Activated T-cell treated with anti-CD3 and anti-CD28 coated beads, Interleukin-2, amount 50 U/mL, for 24 hours (primary cell): ENCODE measurements at regions not wholly inside any gene's neighbourhood (a gene's known extent, or its start where the extent isn't known, plus 50 kb on each side); places are given as distances from the start of the nearest gene placed in this dataset.

Experiments
- DNase-seq: peaks from one replicate; pipeline ENCODE4 v3.0.0-alpha.2; 2020
- H3K27ac Mint-ChIP-seq: 2 replicates; pipeline ENCODE4 v1.8.0; 2020; ENCODE audit warnings: mild to moderate bottlenecking, mixed read lengths
- H3K27me3 Mint-ChIP-seq: 2 replicates; pipeline ENCODE4 v1.8.0; 2020; ENCODE audit warnings: mixed read lengths
- H3K36me3 Mint-ChIP-seq: 2 replicates; pipeline ENCODE4 v1.8.0; 2020; ENCODE audit warnings: low read depth, mixed read lengths
- H3K4me1 Mint-ChIP-seq: 2 replicates; pipeline ENCODE4 v1.8.0; 2020; ENCODE audit warnings: low read depth, mixed read lengths
- H3K4me3 Mint-ChIP-seq: 2 replicates; pipeline ENCODE4 v1.8.0; 2020; ENCODE audit warnings: mild to moderate bottlenecking, moderate library complexity, mixed read lengths
- H3K9me3 Mint-ChIP-seq: 2 replicates; pipeline ENCODE4 v1.8.0; 2020; ENCODE audit warnings: mixed read lengths

GRCh38 chr5:106136061-106136460 is 1534.7 kb downstream of the EFNA5 start:
- DNase-seq = no peak
- Mint-ChIP-seq H3K27ac (no peak overlapping the region), H3K27me3 (no peaks in the 10 kb centered on the region), H3K9me3 (peaks cover 6% of the 10 kb centered on the region), H3K4me1 (no peaks in the 10 kb centered on the region), H3K36me3 (no peaks in the 10 kb centered on the region), H3K4me3 (no peak overlapping the region)

- no peaks in the 10 kb centered on the region for H3K36me3 Mint-ChIP-seq
- no peaks in the 10 kb centered on the region for H3K27me3 Mint-ChIP-seq
- no peak for DNase-seq
- peaks cover 6% of the 10 kb centered on the region for H3K9me3 Mint-ChIP-seq
- H3K4me1 Mint-ChIP-seq = no peaks in the 10 kb centered on the region
- no peak overlapping the region for H3K4me3 Mint-ChIP-seq
- no peak overlapping the region for H3K27ac Mint-ChIP-seq
Measured at GRCh38 chr5:106135473-106135872, 1535.3 kb downstream of the EFNA5 start.

GRCh38 chr5:106134549-106134948 is 1536.2 kb downstream of the EFNA5 start:
- no peaks in the 10 kb centered on the region for H3K36me3 Mint-ChIP-seq
- H3K4me3 Mint-ChIP-seq = no peak overlapping the region
- no peaks in the 10 kb centered on the region for H3K27me3 Mint-ChIP-seq
- no peaks in the 10 kb centered on the region for H3K4me1 Mint-ChIP-seq
- H3K27ac Mint-ChIP-seq = no peak overlapping the region
- peaks cover 6% of the 10 kb centered on the region for H3K9me3 Mint-ChIP-seq
- no peak for DNase-seq

- Mint-ChIP-seq H3K4me1 (no peaks in the 10 kb centered on the region), H3K36me3 (no peaks in the 10 kb centered on the region), H3K27ac (no peak overlapping the region), H3K27me3 (no peaks in the 10 kb centered on the region), H3K9me3 (no peaks in the 10 kb centered on the region), H3K4me3 (no peak overlapping the region)
- no peak for DNase-seq
Measured at GRCh38 chr5:106127985-106128384, 1542.8 kb downstream of the EFNA5 start.

- no peaks in the 10 kb centered on the region for H3K36me3 Mint-ChIP-seq
- H3K4me1 Mint-ChIP-seq = no peaks in the 10 kb centered on the region
- no peak overlapping the region for H3K27ac Mint-ChIP-seq
- no peaks in the 10 kb centered on the region for H3K9me3 Mint-ChIP-seq
- no peak for DNase-seq
- no peaks in the 10 kb centered on the region for H3K27me3 Mint-ChIP-seq
- H3K4me3 Mint-ChIP-seq = no peak overlapping the region
Measured at GRCh38 chr5:106127341-106127781, 1543.4 kb downstream of the EFNA5 start.

- peaks cover 17% of the 10 kb centered on the region for H3K9me3 Mint-ChIP-seq
- no peak overlapping the region for H3K4me3 Mint-ChIP-seq
- no peaks in the 10 kb centered on the region for H3K36me3 Mint-ChIP-seq
- DNase-seq = no peak
- H3K27ac Mint-ChIP-seq = no peak overlapping the region
- no peaks in the 10 kb centered on the region for H3K27me3 Mint-ChIP-seq
- H3K4me1 Mint-ChIP-seq = no peaks in the 10 kb centered on the region
Measured at GRCh38 chr5:106121972-106122605, 1548.6 kb downstream of the EFNA5 start.

GRCh38 chr5:106116682-106117081 is 1554.1 kb downstream of the EFNA5 start:
- Mint-ChIP-seq H3K4me3 (no peak overlapping the region), H3K27me3 (no peaks in the 10 kb centered on the region), H3K9me3 (peaks cover 22% of the 10 kb centered on the region), H3K27ac (no peak overlapping the region), H3K4me1 (no peaks in the 10 kb centered on the region), H3K36me3 (no peaks in the 10 kb centered on the region)
- no peak for DNase-seq

- Mint-ChIP-seq H3K9me3 (peaks cover 16% of the 10 kb centered on the region), H3K4me3 (no peak overlapping the region), H3K4me1 (no peaks in the 10 kb centered on the region), H3K36me3 (no peaks in the 10 kb centered on the region), H3K27me3 (no peaks in the 10 kb centered on the region), H3K27ac (no peak overlapping the region)
- DNase-seq = no peak
Measured at GRCh38 chr5:106113922-106114321, 1556.8 kb downstream of the EFNA5 start.

GRCh38 chr5:106106384-106106783 is 1564.4 kb downstream of the EFNA5 start:
- no peak for DNase-seq
- Mint-ChIP-seq H3K9me3 (peaks cover 5% of the 10 kb centered on the region), H3K27ac (no peak overlapping the region), H3K4me3 (no peak overlapping the region), H3K4me1 (no peaks in the 10 kb centered on the region), H3K36me3 (no peaks in the 10 kb centered on the region), H3K27me3 (no peaks in the 10 kb centered on the region)

GRCh38 chr5:106097340-106097739 is 1573.4 kb downstream of the EFNA5 start:
- Mint-ChIP-seq H3K27me3 (no peaks in the 10 kb centered on the region), H3K4me3 (no peak overlapping the region), H3K27ac (no peak overlapping the region), H3K4me1 (no peaks in the 10 kb centered on the region), H3K9me3 (peaks cover 4% of the 10 kb centered on the region), H3K36me3 (no peaks in the 10 kb centered on the region)
- DNase-seq = no peak

GRCh38 chr5:106094839-106095238 is 1575.9 kb downstream of the EFNA5 start:
- DNase-seq = no peak
- Mint-ChIP-seq H3K4me1 (no peaks in the 10 kb centered on the region), H3K9me3 (peaks cover 5% of the 10 kb centered on the region), H3K4me3 (no peak overlapping the region), H3K36me3 (no peaks in the 10 kb centered on the region), H3K27ac (no peak overlapping the region), H3K27me3 (no peaks in the 10 kb centered on the region)

- H3K36me3 Mint-ChIP-seq = no peaks in the 10 kb centered on the region
- peaks cover 7% of the 10 kb centered on the region for H3K9me3 Mint-ChIP-seq
- no peaks in the 10 kb centered on the region for H3K27me3 Mint-ChIP-seq
- H3K4me3 Mint-ChIP-seq = no peak overlapping the region
- no peaks in the 10 kb centered on the region for H3K4me1 Mint-ChIP-seq
- no peak overlapping the region for H3K27ac Mint-ChIP-seq
- no peak for DNase-seq
Measured at GRCh38 chr5:106094204-106094607, 1576.5 kb downstream of the EFNA5 start.

- DNase-seq = no peak
- Mint-ChIP-seq H3K9me3 (peaks cover 7% of the 10 kb centered on the region), H3K27me3 (no peaks in the 10 kb centered on the region), H3K4me1 (no peaks in the 10 kb centered on the region), H3K36me3 (no peaks in the 10 kb centered on the region), H3K27ac (no peak overlapping the region), H3K4me3 (no peak overlapping the region)
Measured at GRCh38 chr5:106093134-106093533, 1577.6 kb downstream of the EFNA5 start.

- Mint-ChIP-seq H3K27me3 (no peaks in the 10 kb centered on the region), H3K4me1 (no peaks in the 10 kb centered on the region), H3K4me3 (no peak overlapping the region), H3K9me3 (peaks cover 7% of the 10 kb centered on the region), H3K36me3 (no peaks in the 10 kb centered on the region), H3K27ac (no peak overlapping the region)
- no peak for DNase-seq
Measured at GRCh38 chr5:106092455-106092854, 1578.3 kb downstream of the EFNA5 start.

- no peak overlapping the region for H3K27ac Mint-ChIP-seq
- peaks cover 3% of the 10 kb centered on the region for H3K9me3 Mint-ChIP-seq
- H3K4me1 Mint-ChIP-seq = no peaks in the 10 kb centered on the region
- DNase-seq = no peak
- H3K4me3 Mint-ChIP-seq = no peak overlapping the region
- H3K27me3 Mint-ChIP-seq = no peaks in the 10 kb centered on the region
- no peaks in the 10 kb centered on the region for H3K36me3 Mint-ChIP-seq
Measured at GRCh38 chr5:106089073-106089472, 1581.7 kb downstream of the EFNA5 start.

- H3K36me3 Mint-ChIP-seq = no peaks in the 10 kb centered on the region
- no peak for DNase-seq
- H3K4me1 Mint-ChIP-seq = no peaks in the 10 kb centered on the region
- no peak overlapping the region for H3K4me3 Mint-ChIP-seq
- H3K27ac Mint-ChIP-seq = no peak overlapping the region
- no peaks in the 10 kb centered on the region for H3K27me3 Mint-ChIP-seq
- H3K9me3 Mint-ChIP-seq = peaks cover 3% of the 10 kb centered on the region
Measured at GRCh38 chr5:106088462-106088861, 1582.3 kb downstream of the EFNA5 start.
